Neutrophil (primary cell): ENCODE measurements at regions not wholly inside any gene's neighbourhood (a gene's known extent, or its start where the extent isn't known, plus 50 kb on each side); places are given as distances from the start of the nearest gene placed in this dataset.

Source experiments
- H3K27ac ChIP-seq: fragments of 200-600 bp; sonication (generic); 2 replicates; pipeline ENCODE4 v1.5.1; 2016; ENCODE audit warnings: mild to moderate bottlenecking, moderate library complexity
- H3K27me3 ChIP-seq: fragments of 200-600 bp; sonication (generic); 2 replicates; pipeline ENCODE4 v1.6.0; 2016; ENCODE audit warnings: mild to moderate bottlenecking
- H3K36me3 ChIP-seq: fragments of 200-600 bp; sonication (generic); 2 replicates; pipeline ENCODE4 v1.5.1; 2017
- H3K4me1 ChIP-seq, 2 experiments: fragments of 200-600 bp in 1 of 2; sonication (generic) in 1 of 2; 1 replicate in 1 of 2; 2 replicates in 1 of 2; pipeline versions ENCODE4 v1.5.1 to v1.6.1; 2013 to 2016; ENCODE audit warnings: low read depth in 1 of 2, low read length in 1 of 2, mild to moderate bottlenecking in 1 of 2, moderate library complexity in 1 of 2; ENCODE audit not compliant: control insufficient read depth in 1 of 2, insufficient read depth in 1 of 2
- H3K4me3 ChIP-seq, 2 experiments: fragments of 200-600 bp in 1 of 2; sonication (generic) in 1 of 2; 1 replicate in 1 of 2; 2 replicates in 1 of 2; pipeline ENCODE4 v1.5.1; 2013 to 2016; ENCODE audit warnings: low read depth in 1 of 2, low read length in 1 of 2, mild to moderate bottlenecking in 1 of 2, moderate library complexity in 1 of 2
- H3K9me3 ChIP-seq: fragments of 200-600 bp; sonication (generic); 2 replicates; pipeline ENCODE4 v1.5.1; 2016
- CTCF ChIP-seq: fragments of 200-600 bp; sonication (generic); IDR thresholded peaks from 2 replicates; pipeline ENCODE4 v1.5.1; 2016; ENCODE audit warnings: antibody characterized with exemption

GRCh38 chr11:70813651-70814050 lies 415.3 kb downstream of the CTTN start:
- Histone ChIP-seq H3K9me3 (no peaks in the 10 kb centered on the region), H3K27me3 (no peaks in the 10 kb centered on the region), H3K4me1 (no peaks in the 10 kb centered on the region), H3K27ac (no peak overlapping the region), H3K36me3 (no peaks in the 10 kb centered on the region), H3K4me3 (no peak overlapping the region)
- TF ChIP-seq CTCF: no peak

- Histone ChIP-seq H3K4me3 (no peak overlapping the region), H3K27ac (no peak overlapping the region)
Measured at GRCh38 chr11:70815485-70815832, 417.1 kb downstream of the CTTN start.

GRCh38 chr11:70816156-70816678 lies 417.9 kb downstream of the CTTN start:
- no peak overlapping the region for H3K4me3 ChIP-seq
- no peaks in the 10 kb centered on the region for H3K36me3 ChIP-seq
- no peak for TF ChIP-seq CTCF
- no peaks in the 10 kb centered on the region for H3K27me3 ChIP-seq
- H3K4me1 ChIP-seq: no peaks in the 10 kb centered on the region
- no peak overlapping the region for H3K27ac ChIP-seq
- H3K9me3 ChIP-seq: no peaks in the 10 kb centered on the region

More at GRCh38 chr11:70815485-70815832, 417.1 kb downstream of the CTTN start:
- no peaks in the 10 kb centered on the region for H3K27me3 ChIP-seq
- no peaks in the 10 kb centered on the region for H3K36me3 ChIP-seq
- no peaks in the 10 kb centered on the region for H3K9me3 ChIP-seq
- H3K4me1 ChIP-seq: no peaks in the 10 kb centered on the region
- no peak for TF ChIP-seq CTCF

GRCh38 chr11:70818351-70818750 lies 420.0 kb downstream of the CTTN start:
- Histone ChIP-seq H3K9me3 (no peaks in the 10 kb centered on the region), H3K27me3 (peaks cover under 1% of the 10 kb centered on the region), H3K27ac (no peak overlapping the region), H3K36me3 (no peaks in the 10 kb centered on the region), H3K4me1 (no peaks in the 10 kb centered on the region), H3K4me3 (no peak overlapping the region)
- TF ChIP-seq CTCF: no peak

GRCh38 chr11:70819022-70819421 lies 420.7 kb downstream of the CTTN start:
- H3K27ac ChIP-seq: no peak overlapping the region
- H3K4me1 ChIP-seq: no peaks in the 10 kb centered on the region
- H3K9me3 ChIP-seq: no peaks in the 10 kb centered on the region
- H3K27me3 ChIP-seq: peaks cover 8% of the 10 kb centered on the region
- H3K4me3 ChIP-seq: no peak overlapping the region
- H3K36me3 ChIP-seq: no peaks in the 10 kb centered on the region
- no peak for TF ChIP-seq CTCF

- Histone ChIP-seq H3K4me1 (no peaks in the 10 kb centered on the region), H3K27ac (no peak overlapping the region), H3K36me3 (no peaks in the 10 kb centered on the region), H3K27me3 (peaks cover 20% of the 10 kb centered on the region), H3K4me3 (no peak overlapping the region), H3K9me3 (no peaks in the 10 kb centered on the region)
- no peak for TF ChIP-seq CTCF
Measured at GRCh38 chr11:70820311-70820710, 422.0 kb downstream of the CTTN start.
